Gastroesophageal sphincter (tissue), 4 donors: ENCODE measurements at regions not wholly inside any gene's neighbourhood (a gene's known extent, or its start where the extent isn't known, plus 50 kb on each side); places are given as distances from the start of the nearest gene placed in this dataset.
"Not testable (repeated sequence)": the region's sequence is repeated elsewhere in the genome, so short reads cannot be mapped to it uniquely, and the experiment has no call there.

Experiments
- ATAC-seq: fragments of 150-250 bp; one replicate; pipeline ENCODE4 v1.9.1; 2016; ENCODE audit warnings: mild to moderate bottlenecking, moderate library complexity
- H3K27ac ChIP-seq, 4 donors: fragments of 200-600 bp; sonication (generic) in 3 of 4; 1 replicate in 3 of 4; 2 replicates in 1 of 4; pipeline ENCODE4 v1.5.1; 2016 to 2019
- H3K27me3 ChIP-seq: fragments of 200-600 bp; sonication (generic); one replicate; pipeline ENCODE4 v1.5.1; 2019
- H3K36me3 ChIP-seq, 2 donors: fragments of 200-600 bp; sonication (generic); one replicate each; pipeline ENCODE4 v1.5.1; 2019; ENCODE audit warnings: control low read depth in 1 of 2
- H3K4me1 ChIP-seq, 3 donors: fragments of 200-600 bp; sonication (generic); 1 replicate in 2 of 3; 2 replicates in 1 of 3; pipeline ENCODE4 v1.5.1; 2016 to 2019; ENCODE audit warnings: control low read depth in 2 of 3
- H3K4me3 ChIP-seq, 2 donors: fragments of 200-600 bp; sonication (generic); one replicate each; pipeline ENCODE4 v1.5.1; 2019; ENCODE audit warnings: mild to moderate bottlenecking in 1 of 2, moderate library complexity in 1 of 2
- H3K9me3 ChIP-seq, 3 donors: fragments of 200-600 bp; sonication (generic); one replicate each; pipeline ENCODE4 v1.5.1; 2017 to 2019; ENCODE audit warnings: control low read depth in 2 of 3
- CTCF ChIP-seq, 4 experiments: fragments of 200-600 bp in 2 of 4; fragments of 450-650 bp in 2 of 4; sonication (generic) in 1 of 4; IDR thresholded peaks; one replicate each; pipeline ENCODE4 v1.5.1; 2017 to 2019; ENCODE audit warnings: antibody characterized with exemption in 4 of 4, mild to moderate bottlenecking in 2 of 4, moderate library complexity in 2 of 4
- EP300 ChIP-seq: sonication (generic); formaldehyde crosslinking; IDR thresholded peaks from one replicate; pipeline ENCODE4 v1.6.1; 2017; ENCODE audit warnings: antibody characterized with exemption, mild to moderate bottlenecking
- POLR2A ChIP-seq, 2 donors: fragments of 450-650 bp; IDR thresholded peaks; one replicate each; pipeline ENCODE4 v1.6.1; 2017; ENCODE audit warnings: antibody characterized with exemption in 2 of 2, mild to moderate bottlenecking in 2 of 2, moderate library complexity in 1 of 2
- POLR2AphosphoS5 ChIP-seq: sonication (generic); formaldehyde crosslinking; IDR thresholded peaks from one replicate; pipeline ENCODE4 v1.6.1; 2017; ENCODE audit warnings: antibody characterized with exemption
- WGBS, 2 donors: methylation state at CpG; one replicate each; pipeline ENCODE4 v1.1.5; 2018; ENCODE audit warnings: low coverage in 1 of 2; 5-methylcytosine and 5-hydroxymethylcytosine counted together

GRCh38 chr7:109694149-109695071, 1124.7 kb downstream of the DNAJB9 start:
- 47 to 54% methylated on average over 4 of the region's 4 CpGs for WGBS, 2 donors
- H3K9me3 ChIP-seq: peaks cover 0 to 15% (median 0%) of the 10 kb centered on the region in 3 donors
- H3K36me3 ChIP-seq: no peaks in the 10 kb centered on the region
- no peak for ATAC-seq
- TF ChIP-seq EP300 (no peak), CTCF (IDR thresholded peaks at IDR 0.05) (no peak), POLR2A (IDR thresholded peaks at IDR 0.05) (no peak), POLR2AphosphoS5 (no peak)
- no peaks in the 10 kb centered on the region for H3K4me1 ChIP-seq
- no peaks in the 10 kb centered on the region for H3K27me3 ChIP-seq
- H3K4me3 ChIP-seq: no peak overlapping the region
- H3K27ac ChIP-seq: no peak overlapping the region

- Histone ChIP-seq H3K4me1 (no peaks in the 10 kb centered on the region), H3K27me3 (no peaks in the 10 kb centered on the region), H3K9me3 (peaks cover 0 to 15% (median 0%) of the 10 kb centered on the region in 3 donors), H3K36me3 (no peaks in the 10 kb centered on the region), H3K27ac (no peak overlapping the region), H3K4me3 (no peak overlapping the region)
- no peak for ATAC-seq
- TF ChIP-seq EP300: no peak
These were observed 1125.7 kb downstream of the DNAJB9 start for GRCh38 chr7:109695419-109695818.

GRCh38 chr7:109696723-109697122, 1127.0 kb downstream of the DNAJB9 start:
- H3K4me3 ChIP-seq: no peak overlapping the region
- H3K9me3 ChIP-seq: peaks cover 0 to 15% (median 0%) of the 10 kb centered on the region in 3 donors
- no peaks in the 10 kb centered on the region for H3K36me3 ChIP-seq
- H3K4me1 ChIP-seq: no peaks in the 10 kb centered on the region
- no peak for ATAC-seq
- H3K27ac ChIP-seq: no peak overlapping the region
- TF ChIP-seq EP300 (no peak), POLR2AphosphoS5 (no peak), POLR2A (IDR thresholded peaks at IDR 0.05) (no peak), CTCF (IDR thresholded peaks at IDR 0.05) (no peak)
- H3K27me3 ChIP-seq: no peaks in the 10 kb centered on the region
- 60 to 71% methylated on average over 1 of the region's 1 CpG for WGBS, 2 donors

GRCh38 chr7:109699661-109700060, 1130.0 kb downstream of the DNAJB9 start:
- WGBS, 2 donors: 84 to 90% methylated on average over 3 of the region's 3 CpGs
- Histone ChIP-seq H3K27ac (no peak overlapping the region), H3K27me3 (no peaks in the 10 kb centered on the region), H3K4me1 (no peaks in the 10 kb centered on the region), H3K36me3 (no peaks in the 10 kb centered on the region), H3K9me3 (peaks cover 0 to 8% (median 0%) of the 10 kb centered on the region in 3 donors), H3K4me3 (no peak overlapping the region)
- no peak for TF ChIP-seq POLR2A (IDR thresholded peaks at IDR 0.05)
- TF ChIP-seq EP300: no peak
- no peak for TF ChIP-seq POLR2AphosphoS5
- TF ChIP-seq CTCF (IDR thresholded peaks at IDR 0.05): no peak
- ATAC-seq: no peak

GRCh38 chr7:109713366-109713765, 1143.7 kb downstream of the DNAJB9 start:
- Histone ChIP-seq H3K4me1 (no peaks in the 10 kb centered on the region), H3K27ac (no peak overlapping the region), H3K27me3 (no peaks in the 10 kb centered on the region), H3K9me3 (no peaks in the 10 kb centered on the region), H3K4me3 (no peak overlapping the region), H3K36me3 (no peaks in the 10 kb centered on the region)
- 75 to 89% methylated on average over 1 of the region's 1 CpG for WGBS, 2 donors
- TF ChIP-seq EP300: no peak
- no peak for TF ChIP-seq POLR2A (IDR thresholded peaks at IDR 0.05)
- TF ChIP-seq POLR2AphosphoS5: no peak
- TF ChIP-seq CTCF (IDR thresholded peaks at IDR 0.05): no peak
- no peak for ATAC-seq

- H3K36me3 ChIP-seq, H3K27ac ChIP-seq, H3K4me1 ChIP-seq, ATAC-seq, H3K4me3 ChIP-seq, H3K27me3 ChIP-seq, H3K9me3 ChIP-seq: not testable (repeated sequence)
- WGBS, 2 donors: 70% methylated on average over 3 of the region's 8 CpGs; no CpG with 5 or more reads in 1 of the 2 donors
These were observed 1149.7 kb downstream of the DNAJB9 start for GRCh38 chr7:109719359-109719758.
